ENCODE measurements at regions not wholly inside any gene's neighbourhood (a gene's known extent, or its start where the extent isn't known, plus 50 kb on each side); places are given as distances from the start of the nearest gene placed in this dataset.

DNA sequence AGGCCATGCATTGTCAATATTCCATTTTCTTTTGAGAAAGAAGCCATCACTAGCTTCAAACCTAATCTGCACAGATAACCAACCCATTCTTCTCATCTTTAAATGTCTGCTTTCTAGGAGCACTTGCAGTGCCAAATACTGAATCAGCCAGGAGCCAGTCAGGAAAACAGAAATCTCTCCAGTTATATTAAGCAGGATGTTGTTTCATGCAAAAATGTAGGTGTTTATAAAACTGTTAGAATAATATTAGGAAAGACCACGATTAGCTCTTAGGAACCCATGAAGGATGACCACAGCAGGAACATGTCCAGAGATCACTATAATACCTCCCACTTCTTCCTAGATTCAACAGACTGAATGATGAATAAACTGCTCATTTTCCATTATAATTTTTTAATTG is 86.0 kb downstream of the TTC32 start:
- ChIA-PET CTCF (interaction anchor here (0.6 kb wide), 1 partner anchor 1915 kb away, joined by 3 read pairs; no protein-coding TSS in a partner anchor), POLR2A (interaction anchor here (0.6 kb wide), 1 partner anchor 73 kb away, joined by 3 read pairs; no protein-coding TSS in a partner anchor)
- H3K9me3 ChIP-seq (ENCODE audit: control insufficient read depth, insufficient read depth, low read depth, low read length), result no peaks in the 10 kb centered on the region
- intact Hi-C loops (cut with micrococcal nuclease; ENCODE audit: unreplicated experiment), result no loop called here
- no peaks in the 10 kb centered on the region for H3K27me3 ChIP-seq (ENCODE audit: control insufficient read depth, insufficient read depth, low read length)
- no peak for DNase-seq (ENCODE audit: low read depth, low spot score)
- H3K4me1 ChIP-seq (ENCODE audit: control insufficient read depth, insufficient read depth, low read length), result no peaks in the 10 kb centered on the region
- H3K4me3 ChIP-seq (ENCODE audit: low read depth in 2 of 2, low read length in 2 of 2), result no peak overlapping the region
- TF ChIP-seq POLR2AphosphoS5 (IDR thresholded peaks at IDR 0.05; ENCODE audit: low read depth, low read length) (no peak), SIN3A (IDR thresholded peaks at IDR 0.05; ENCODE audit: borderline replicate concordance, insufficient read depth, low read depth, low read length) (no peak)
- no peak overlapping the region for H3K27ac ChIP-seq (ENCODE audit: low read length)
- ATAC-seq, result no peak
- H3K36me3 ChIP-seq (ENCODE audit: control insufficient read depth, insufficient read depth, low read length), result no peaks in the 10 kb centered on the region
- in situ Hi-C loops (cut with HindIII; ENCODE audit: low pct_unique_long_range_greater_than_20kb, low sequenced_read_pairs), result no loop called here
- no TSS peak for BruUV-seq (replicated peaks)

GRCh38 chr2:19812166-19812565 is 89.6 kb downstream of the TTC32 start:
- Histone ChIP-seq H3K36me3 (ENCODE audit: control insufficient read depth, insufficient read depth, low read length) (no peaks in the 10 kb centered on the region), H3K27ac (ENCODE audit: low read length) (no peak overlapping the region), H3K4me1 (ENCODE audit: control insufficient read depth, insufficient read depth, low read length) (no peaks in the 10 kb centered on the region), H3K27me3 (ENCODE audit: control insufficient read depth, insufficient read depth, low read length) (no peaks in the 10 kb centered on the region), H3K4me3 (ENCODE audit: low read depth in 2 of 2, low read length in 2 of 2) (no peak overlapping the region), H3K9me3 (ENCODE audit: control insufficient read depth, insufficient read depth, low read depth, low read length) (no peaks in the 10 kb centered on the region)
- no peak for DNase-seq (ENCODE audit: low read depth, low spot score)
- TF ChIP-seq CTCF (IDR thresholded peaks at IDR 0.05), result no peak
- no peak for TF ChIP-seq POLR2AphosphoS5 (IDR thresholded peaks at IDR 0.05; ENCODE audit: low read depth, low read length)
- no peak for TF ChIP-seq REST (IDR thresholded peaks at IDR 0.05; ENCODE audit: insufficient read depth in 1 of 2, low read depth in 2 of 2, low read length in 1 of 2)
- TF ChIP-seq TCF7L2 (IDR thresholded peaks at IDR 0.05; ENCODE audit: low read depth, low read length), result no peak
- no peak for TF ChIP-seq SIN3A (IDR thresholded peaks at IDR 0.05; ENCODE audit: borderline replicate concordance, insufficient read depth, low read depth, low read length)
- intact Hi-C loops (cut with micrococcal nuclease; ENCODE audit: unreplicated experiment) (no loop called here), in situ Hi-C loops (cut with HindIII; ENCODE audit: low pct_unique_long_range_greater_than_20kb, low sequenced_read_pairs) (no loop called here)
- ChIA-PET CTCF (no interaction called here), POLR2A (no interaction called here)
- no TSS peak for BruUV-seq (replicated peaks)
- ATAC-seq, result no peak

DNA sequence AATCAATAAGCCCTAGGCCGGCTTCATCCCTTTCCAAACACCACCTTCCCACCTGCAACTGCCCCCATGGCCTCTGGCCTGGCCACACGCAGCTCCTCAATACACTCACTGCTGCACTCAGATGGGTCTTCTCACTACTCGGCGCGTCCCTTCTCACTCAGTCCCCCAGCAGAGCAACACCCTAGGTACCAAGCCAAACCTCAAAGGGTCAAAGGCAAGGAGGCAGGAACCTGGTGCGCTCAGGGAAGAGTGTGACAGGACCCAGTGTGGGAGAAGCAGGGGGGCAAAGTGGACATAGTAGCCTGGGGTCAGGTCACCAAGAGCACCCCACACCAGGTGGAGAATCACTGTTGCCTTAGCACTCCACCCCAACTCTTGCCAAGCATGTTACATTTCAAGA is 90.6 kb downstream of the TTC32 start:
- DNase-seq (ENCODE audit: low read depth, low spot score) (no peak), ATAC-seq (no peak)
- Histone ChIP-seq H3K27ac (ENCODE audit: low read length) (no peak overlapping the region), H3K27me3 (ENCODE audit: control insufficient read depth, insufficient read depth, low read length) (no peaks in the 10 kb centered on the region), H3K9me3 (ENCODE audit: control insufficient read depth, insufficient read depth, low read depth, low read length) (no peaks in the 10 kb centered on the region), H3K4me1 (ENCODE audit: control insufficient read depth, insufficient read depth, low read length) (no peaks in the 10 kb centered on the region), H3K36me3 (ENCODE audit: control insufficient read depth, insufficient read depth, low read length) (no peaks in the 10 kb centered on the region), H3K4me3 (ENCODE audit: low read depth in 2 of 2, low read length in 2 of 2) (no peak overlapping the region)
- BruUV-seq (replicated peaks), result no TSS peak
- in situ Hi-C loops (cut with HindIII; ENCODE audit: low pct_unique_long_range_greater_than_20kb, low sequenced_read_pairs) (no loop called here), intact Hi-C loops (cut with micrococcal nuclease; ENCODE audit: unreplicated experiment) (no loop called here)
- POLR2A ChIA-PET, result no interaction called here
- CTCF ChIA-PET, result no interaction called here
- no peak for TF ChIP-seq POLR2AphosphoS5 (IDR thresholded peaks at IDR 0.05; ENCODE audit: low read depth, low read length)
